Colonic mucosa (tissue), 4 donors: ENCODE measurements at regions not wholly inside any gene's neighbourhood (a gene's known extent, or its start where the extent isn't known, plus 50 kb on each side); places are given as distances from the start of the nearest gene placed in this dataset.

Experiments
- DNase-seq: peaks from one replicate; pipeline ENCODE4 v3.0.0-alpha.2; 2020
- H3K27ac ChIP-seq: fragments of 200-600 bp; one replicate; pipeline ENCODE4 v1.8.0; 2021
- H3K27me3 ChIP-seq: fragments of 200-600 bp; one replicate; pipeline ENCODE4 v1.8.0; 2021
- H3K36me3 ChIP-seq: fragments of 200-600 bp; one replicate; pipeline ENCODE4 v1.8.0; 2021
- H3K4me1 ChIP-seq: fragments of 200-600 bp; one replicate; pipeline ENCODE4 v1.8.0; 2021; ENCODE audit warnings: mild to moderate bottlenecking
- H3K4me3 ChIP-seq: fragments of 200-600 bp; one replicate; pipeline ENCODE4 v1.8.0; 2021
- H3K9ac ChIP-seq, 2 donors: one replicate each; pipeline ENCODE4 v1.7.0; 2013; ENCODE audit warnings: control low read depth in 2 of 2, low read depth in 2 of 2, low read length in 2 of 2
- H3K9me3 ChIP-seq: fragments of 200-600 bp; one replicate; pipeline ENCODE4 v1.8.0; 2021
- CTCF ChIP-seq: fragments of 200-600 bp; IDR thresholded peaks from one replicate; pipeline ENCODE4 v1.8.0; 2022; ENCODE audit warnings: antibody characterized with exemption, mild to moderate bottlenecking
- intact Hi-C: fragments of 100-400 bp; cut with DNase I; formaldehyde crosslinking; loops from one replicate; pipeline ENCODE4 v1.14.1; 2022
- donor health status: healthy.
- donor health status: DM: no; HTN: no; CAD: no.
- donor health status: DM: no; HTN: no; CAD: no.

DNA sequence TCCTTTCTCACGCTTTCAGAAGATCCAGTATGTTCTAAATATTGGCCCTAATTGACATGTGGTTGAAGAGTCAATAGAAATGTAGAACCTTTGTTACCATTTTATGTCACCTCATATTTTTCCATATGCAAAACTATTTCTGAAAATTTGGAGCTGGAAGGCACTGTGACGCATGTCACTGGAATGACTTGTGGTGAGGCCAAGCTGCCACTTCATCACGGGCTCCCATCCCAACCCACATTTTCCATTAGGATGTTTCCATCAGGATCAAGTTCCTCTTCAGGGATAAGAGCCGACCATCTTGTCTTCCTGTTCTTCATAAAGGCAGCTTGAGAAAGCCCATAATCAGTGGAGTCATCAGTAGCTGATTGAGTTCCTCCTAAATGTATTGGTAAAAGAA lies 1241.7 kb downstream of the GATA3 start:
- intact Hi-C loops: no loop called here
- Histone ChIP-seq H3K27ac (no peak overlapping the region), H3K4me1 (no peaks in the 10 kb centered on the region), H3K36me3 (no peaks in the 10 kb centered on the region), H3K27me3 (no peaks in the 10 kb centered on the region), H3K9me3 (no peaks in the 10 kb centered on the region), H3K4me3 (no peak overlapping the region), H3K9ac (no peak overlapping the region)
- TF ChIP-seq CTCF: no peak
- no peak for DNase-seq

DNA sequence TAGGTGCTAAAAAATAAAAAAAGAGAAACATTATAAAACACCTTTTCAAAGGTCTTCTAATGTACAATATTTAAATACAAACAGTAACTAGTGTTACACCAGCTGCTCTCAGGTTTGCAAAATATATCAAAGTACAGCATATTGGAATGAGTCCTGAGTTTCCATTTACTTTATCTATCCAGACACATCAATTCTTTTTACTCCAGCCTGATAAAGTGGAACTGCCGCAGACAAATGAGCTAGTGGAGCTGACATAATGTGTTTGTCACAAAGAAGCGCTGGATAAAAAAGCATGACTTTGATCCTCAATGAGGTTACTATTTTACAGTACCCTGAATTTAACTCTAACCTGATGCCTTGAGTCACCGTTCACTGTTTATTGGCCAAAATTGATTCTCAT lies 1243.1 kb downstream of the GATA3 start:
- Histone ChIP-seq H3K27ac (no peak overlapping the region), H3K9me3 (no peaks in the 10 kb centered on the region), H3K9ac (no peak overlapping the region), H3K4me3 (no peak overlapping the region), H3K4me1 (no peaks in the 10 kb centered on the region), H3K27me3 (no peaks in the 10 kb centered on the region), H3K36me3 (no peaks in the 10 kb centered on the region)
- intact Hi-C loops: no loop called here
- DNase-seq: no peak
- no peak for TF ChIP-seq CTCF

DNA sequence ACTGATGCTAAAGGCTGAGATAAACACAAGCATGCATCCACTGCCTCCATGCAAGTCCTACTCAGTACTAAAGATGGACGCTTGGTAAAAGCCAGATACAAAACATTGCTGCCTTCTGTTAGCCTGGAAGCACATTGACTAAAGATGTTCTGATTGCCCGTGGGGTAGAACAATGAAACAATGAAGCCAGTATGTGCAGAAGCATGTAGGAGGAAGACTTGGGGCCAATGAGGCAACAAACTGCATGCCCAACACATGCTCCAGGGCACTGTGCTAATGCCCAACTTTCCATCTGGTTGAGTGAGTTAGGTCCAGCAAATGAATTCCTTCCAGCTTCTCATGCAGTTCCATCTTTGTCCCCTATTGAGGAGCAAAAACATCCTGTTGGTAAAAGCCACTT lies 1245.5 kb downstream of the GATA3 start:
- intact Hi-C loops: loop anchor here (5.0 to 10.0 kb wide), 3 partner anchors 1425 to 1773 kb away; no protein-coding TSS in a partner anchor
- no peaks in the 10 kb centered on the region for H3K4me1 ChIP-seq
- H3K27me3 ChIP-seq: no peaks in the 10 kb centered on the region
- H3K4me3 ChIP-seq: no peak overlapping the region
- no peak overlapping the region for H3K9ac ChIP-seq
- no peak for DNase-seq
- no peaks in the 10 kb centered on the region for H3K9me3 ChIP-seq
- H3K36me3 ChIP-seq: no peaks in the 10 kb centered on the region
- H3K27ac ChIP-seq: no peak overlapping the region
- no peak for TF ChIP-seq CTCF

DNA sequence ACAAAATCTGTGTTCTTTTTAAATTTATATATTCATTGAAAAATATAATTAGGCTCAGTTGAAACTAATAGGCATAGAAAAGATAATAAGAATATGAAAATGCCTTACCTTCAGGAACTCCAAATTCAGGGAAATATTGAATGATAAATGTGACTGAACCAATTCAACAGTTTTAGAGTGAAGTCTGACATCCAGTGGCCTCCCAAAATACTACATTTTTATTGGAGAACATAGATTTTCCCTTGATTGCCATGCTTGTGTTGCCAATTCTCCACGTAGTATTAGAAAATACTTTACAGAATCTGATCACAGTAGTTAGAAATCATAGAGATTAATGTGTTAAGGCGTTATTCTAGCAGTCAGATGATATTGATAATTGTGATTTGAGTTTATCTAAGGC lies 1246.7 kb downstream of the GATA3 start:
- H3K27ac ChIP-seq: no peak overlapping the region
- H3K9ac ChIP-seq: no peak overlapping the region
- H3K36me3 ChIP-seq: no peaks in the 10 kb centered on the region
- no peak for DNase-seq
- intact Hi-C loops: loop anchor here (5.0 to 10.0 kb wide), 3 partner anchors 1426 to 1774 kb away; no protein-coding TSS in a partner anchor
- TF ChIP-seq CTCF: no peak
- H3K9me3 ChIP-seq: no peaks in the 10 kb centered on the region
- no peaks in the 10 kb centered on the region for H3K4me1 ChIP-seq
- H3K4me3 ChIP-seq: no peak overlapping the region
- H3K27me3 ChIP-seq: no peaks in the 10 kb centered on the region

GRCh38 chr10:9301554-9301953 lies 1247.1 kb downstream of the GATA3 start:
- no peak overlapping the region for H3K4me3 ChIP-seq
- no peaks in the 10 kb centered on the region for H3K9me3 ChIP-seq
- intact Hi-C loops: loop anchor here (5.0 to 10.0 kb wide), 3 partner anchors 1427 to 1774 kb away; no protein-coding TSS in a partner anchor
- H3K4me1 ChIP-seq: no peaks in the 10 kb centered on the region
- H3K36me3 ChIP-seq: no peaks in the 10 kb centered on the region
- no peak overlapping the region for H3K9ac ChIP-seq
- no peak for TF ChIP-seq CTCF
- no peak overlapping the region for H3K27ac ChIP-seq
- DNase-seq: no peak
- no peaks in the 10 kb centered on the region for H3K27me3 ChIP-seq
